ENCODE measurements at regions not wholly inside any gene's neighbourhood (a gene's known extent, or its start where the extent isn't known, plus 50 kb on each side); places are given as distances from the start of the nearest gene placed in this dataset.
A peak's percentile ranks its signal among the peaks of the same experiment; 100 is the strongest.

GRCh38 chr6:95133578-95133977, 443.8 kb upstream of the MANEA start:
- H3K4ac ChIP-seq (ENCODE audit: low read depth, low read length): no peak overlapping the region
- H3K4me3 Mint-ChIP-seq: no peak overlapping the region
- H3K4me1 ChIP-seq (ENCODE audit: insufficient read depth, low read length): no peaks in the 10 kb centered on the region; the same call in 1 of the 2 replicates
- H2AK5ac ChIP-seq (ENCODE audit: insufficient read length, low read length): no peak overlapping the region
- H3K27me3 Mint-ChIP-seq (ENCODE audit: low read depth): no peaks in the 10 kb centered on the region
- no peak overlapping the region for H3K27ac ChIP-seq (ENCODE audit: insufficient read length, low read depth, low read length)
- H3K18ac ChIP-seq (ENCODE audit: insufficient read length, low read depth, low read length): no peak overlapping the region
- no peaks in the 10 kb centered on the region for H3K9me3 ChIP-seq (ENCODE audit: control insufficient read depth, low read depth, low read length)
- H3K36me3 Mint-ChIP-seq (ENCODE audit: insufficient read depth in 1 of 3, low read depth in 3 of 3): no peaks in the 10 kb centered on the region
- H4K20me1 ChIP-seq (ENCODE audit: control insufficient read depth, insufficient read depth, insufficient read length): no peaks in the 10 kb centered on the region
- H2BK5ac ChIP-seq (ENCODE audit: insufficient read length, low read length): no peak overlapping the region
- H3K23ac ChIP-seq (ENCODE audit: insufficient read length, low read depth, low read length): no peak overlapping the region
- H4K8ac ChIP-seq (replicated peaks; ENCODE audit: insufficient read length, low read depth, low read length): no peak overlapping the region
- no peak overlapping the region for H3K27ac Mint-ChIP-seq
- H4K91ac ChIP-seq (ENCODE audit: insufficient read length, low read depth, low read length): no peak overlapping the region
- no CpG with 5 or more reads among the region's 5 CpGs for WGBS (ENCODE audit: extremely low coverage, insufficient read length, low lambda C conversion rate)
- no peak overlapping the region for H3K9ac ChIP-seq (ENCODE audit: extremely low read depth, insufficient read length, low read length)
- no peaks in the 10 kb centered on the region for H3K4me1 Mint-ChIP-seq
- no peak overlapping the region for H3K56ac ChIP-seq (ENCODE audit: insufficient read length, low read depth, low read length)
- H3K27me3 ChIP-seq (ENCODE audit: insufficient read depth, low read length): no peaks in the 10 kb centered on the region
- H2BK12ac ChIP-seq (ENCODE audit: insufficient read length, low read depth, low read length): no peak overlapping the region
- H2BK120ac ChIP-seq (ENCODE audit: low read depth, low read length, poor library complexity, severe bottlenecking): no peak overlapping the region
- H2AFZ ChIP-seq (ENCODE audit: low read length): no peak overlapping the region
- H3T11ph ChIP-seq (ENCODE audit: low read length): no peak overlapping the region
- no peak overlapping the region for H3K4me2 ChIP-seq (ENCODE audit: insufficient read depth, insufficient read length, low read length)
- TF ChIP-seq, protein P1, sequence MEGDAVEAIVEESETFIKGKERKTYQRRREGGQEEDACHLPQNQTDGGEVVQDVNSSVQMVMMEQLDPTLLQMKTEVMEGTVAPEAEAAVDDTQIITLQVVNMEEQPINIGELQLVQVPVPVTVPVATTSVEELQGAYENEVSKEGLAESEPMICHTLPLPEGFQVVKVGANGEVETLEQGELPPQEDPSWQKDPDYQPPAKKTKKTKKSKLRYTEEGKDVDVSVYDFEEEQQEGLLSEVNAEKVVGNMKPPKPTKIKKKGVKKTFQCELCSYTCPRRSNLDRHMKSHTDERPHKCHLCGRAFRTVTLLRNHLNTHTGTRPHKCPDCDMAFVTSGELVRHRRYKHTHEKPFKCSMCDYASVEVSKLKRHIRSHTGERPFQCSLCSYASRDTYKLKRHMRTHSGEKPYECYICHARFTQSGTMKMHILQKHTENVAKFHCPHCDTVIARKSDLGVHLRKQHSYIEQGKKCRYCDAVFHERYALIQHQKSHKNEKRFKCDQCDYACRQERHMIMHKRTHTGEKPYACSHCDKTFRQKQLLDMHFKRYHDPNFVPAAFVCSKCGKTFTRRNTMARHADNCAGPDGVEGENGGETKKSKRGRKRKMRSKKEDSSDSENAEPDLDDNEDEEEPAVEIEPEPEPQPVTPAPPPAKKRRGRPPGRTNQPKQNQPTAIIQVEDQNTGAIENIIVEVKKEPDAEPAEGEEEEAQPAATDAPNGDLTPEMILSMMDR (conservative IDR thresholded peaks at IDR 0.05): peak; percentile 39; the same call in 2 of the 3 replicates
- H3K23me2 ChIP-seq (ENCODE audit: insufficient read length, low read depth, low read length, poor library complexity, severe bottlenecking): no peaks in the 10 kb centered on the region
- no peaks in the 10 kb centered on the region for H3K79me2 ChIP-seq (ENCODE audit: insufficient read depth, low read length)
- H2BK15ac ChIP-seq (ENCODE audit: low read depth, low read length): no peak overlapping the region
- H3K9me3 Mint-ChIP-seq: no peaks in the 10 kb centered on the region
- no peak for DNase-seq
- no peaks in the 10 kb centered on the region for H3K79me1 ChIP-seq (ENCODE audit: insufficient read depth, low read depth, low read length, poor library complexity, severe bottlenecking)
- no peak overlapping the region for H2BK20ac ChIP-seq (ENCODE audit: low read depth, low read length, poor library complexity, severe bottlenecking)
- H4K5ac ChIP-seq (ENCODE audit: insufficient read length, low read depth, low read length): no peak overlapping the region
- no peak overlapping the region for H3K14ac ChIP-seq (ENCODE audit: insufficient read depth, low read length)

All from H9 (cell line).